Muscle layer of duodenum (tissue), 2 donors: ENCODE measurements at regions not wholly inside any gene's neighbourhood (a gene's known extent, or its start where the extent isn't known, plus 50 kb on each side); places are given as distances from the start of the nearest gene placed in this dataset.
"Not testable (repeated sequence)": the region's sequence is repeated elsewhere in the genome, so short reads cannot be mapped to it uniquely, and the experiment has no call there.

Source experiments
- H3K27ac ChIP-seq: one replicate; pipeline ENCODE4 v1.7.0; 2013; ENCODE audit warnings: mild to moderate bottlenecking, low read length
- H3K27me3 ChIP-seq: one replicate; pipeline ENCODE4 v1.7.0; 2013; ENCODE audit warnings: low read depth, mild to moderate bottlenecking, control low read depth, low read length
- H3K36me3 ChIP-seq, 2 donors: one replicate each; pipeline ENCODE4 v1.7.0; 2013; ENCODE audit warnings: low read length in 2 of 2, control low read depth in 1 of 2, mild to moderate bottlenecking in 1 of 2; ENCODE audit not compliant: insufficient read depth in 2 of 2, control insufficient read depth in 1 of 2
- H3K4me1 ChIP-seq, 2 donors: one replicate each; pipeline ENCODE4 v1.7.0; 2013; ENCODE audit warnings: low read length in 2 of 2, mild to moderate bottlenecking in 2 of 2, control low read depth in 1 of 2, moderate library complexity in 1 of 2; ENCODE audit not compliant: insufficient read depth in 2 of 2, control insufficient read depth in 1 of 2
- H3K4me3 ChIP-seq, 2 donors: one replicate each; pipeline ENCODE4 v1.7.0; 2013; ENCODE audit warnings: low read length in 2 of 2, low read depth in 1 of 2, mild to moderate bottlenecking in 1 of 2
- H3K9me3 ChIP-seq, 2 donors: one replicate each; pipeline ENCODE4 v1.7.0; 2013; ENCODE audit warnings: low read length in 2 of 2, control low read depth in 1 of 2, mild to moderate bottlenecking in 1 of 2; ENCODE audit not compliant: control insufficient read depth in 1 of 2
- donor health status: healthy.

DNA sequence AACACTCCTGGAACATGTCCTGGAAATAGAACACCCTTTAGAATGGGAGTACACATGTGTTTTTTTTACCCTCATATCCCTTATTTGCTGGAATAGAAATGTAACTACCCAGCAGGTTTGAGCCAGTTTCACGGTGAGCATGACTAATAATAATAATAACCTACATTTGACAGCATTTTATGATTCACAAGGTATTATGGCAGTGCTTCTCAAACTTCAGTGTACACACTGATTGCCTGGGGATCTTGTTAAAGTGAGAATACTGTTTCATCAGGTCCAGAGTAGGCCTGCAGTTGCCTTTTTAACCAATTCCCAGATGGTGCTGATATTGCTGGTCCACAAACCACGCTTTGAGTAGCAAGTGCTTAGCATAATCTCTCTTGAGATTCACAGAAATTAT is 63.9 kb downstream of the NFKBIZ start:
- Histone ChIP-seq H3K9me3 (no peaks in the 10 kb centered on the region), H3K27ac (no peak overlapping the region), H3K4me1 (no peaks in the 10 kb centered on the region), H3K4me3 (no peak overlapping the region), H3K27me3 (no peaks in the 10 kb centered on the region), H3K36me3 (no peaks in the 10 kb centered on the region)

DNA sequence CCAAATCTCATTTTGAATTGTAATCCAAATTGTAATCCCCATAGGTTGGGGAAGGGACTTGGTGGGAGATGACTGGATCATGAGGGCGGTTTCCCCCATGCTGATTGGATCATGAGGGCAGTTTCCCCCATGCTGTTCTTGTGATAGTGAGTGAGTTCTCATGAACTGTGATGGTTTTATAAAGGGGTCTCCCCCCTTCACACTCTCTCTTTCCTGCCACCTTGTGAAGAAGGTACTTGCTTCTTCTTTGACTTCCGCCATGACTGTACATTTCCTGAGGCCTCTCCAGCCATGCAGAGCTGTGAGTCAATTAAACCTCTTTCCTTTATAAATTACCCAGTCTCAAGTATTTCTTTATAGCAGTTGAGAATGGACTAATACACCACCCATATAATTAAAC is 68.4 kb downstream of the NFKBIZ start:
- H3K4me1 ChIP-seq, H3K36me3 ChIP-seq, H3K27me3 ChIP-seq, H3K9me3 ChIP-seq, H3K27ac ChIP-seq, H3K4me3 ChIP-seq: not testable (repeated sequence)

DNA sequence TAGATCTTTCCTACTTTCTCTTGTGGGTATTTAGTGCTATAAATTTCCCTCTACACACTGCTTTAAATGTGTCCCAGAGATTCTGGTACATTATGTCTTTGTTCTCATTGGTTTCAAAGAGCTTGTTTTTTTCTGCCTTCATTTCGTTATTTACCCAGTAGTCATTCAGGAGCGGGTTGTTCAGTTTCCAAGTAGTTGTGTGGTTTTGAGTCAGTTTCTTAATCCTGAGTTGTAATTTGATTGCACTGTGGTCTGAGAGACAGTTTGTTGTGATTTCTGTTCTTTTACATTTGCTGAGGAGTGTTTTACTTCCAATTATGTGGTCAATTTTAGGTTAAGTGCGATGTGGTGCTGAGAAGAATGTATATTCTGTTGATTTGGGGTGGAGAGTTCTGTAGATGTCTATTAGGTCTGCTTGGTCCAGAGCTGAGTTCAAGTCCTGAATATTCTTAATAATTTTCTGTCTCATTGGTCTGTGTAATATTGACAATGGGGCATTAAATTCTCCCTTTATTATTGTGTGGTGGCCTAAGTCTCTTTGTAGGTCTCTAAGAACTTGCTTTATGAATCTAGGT is 72.9 kb downstream of the NFKBIZ start:
- not testable (repeated sequence) for H3K27ac ChIP-seq, H3K36me3 ChIP-seq, H3K9me3 ChIP-seq, H3K4me1 ChIP-seq, H3K27me3 ChIP-seq, H3K4me3 ChIP-seq

DNA sequence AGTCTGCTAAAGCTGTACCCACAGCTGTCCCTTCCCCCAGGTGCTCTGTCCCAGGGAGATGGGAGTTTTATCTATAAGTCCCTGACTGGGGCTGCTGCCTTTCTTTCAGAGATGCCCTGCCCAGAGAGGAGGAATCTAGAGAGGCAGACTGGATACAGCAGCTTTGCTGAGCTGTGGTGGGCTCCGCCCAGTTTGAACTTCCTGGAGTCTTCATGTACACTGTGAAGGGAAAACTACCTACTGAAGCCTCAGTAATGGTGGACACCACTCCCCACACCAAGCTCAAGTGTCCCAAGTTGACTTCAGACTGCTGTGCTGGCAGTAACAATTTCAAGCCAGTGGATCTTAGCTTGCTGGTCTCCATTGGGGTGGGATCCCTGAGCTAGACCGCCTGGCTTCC is 75.3 kb downstream of the NFKBIZ start:
- H3K4me3 ChIP-seq, H3K36me3 ChIP-seq, H3K27ac ChIP-seq, H3K9me3 ChIP-seq, H3K4me1 ChIP-seq, H3K27me3 ChIP-seq: not testable (repeated sequence)

DNA sequence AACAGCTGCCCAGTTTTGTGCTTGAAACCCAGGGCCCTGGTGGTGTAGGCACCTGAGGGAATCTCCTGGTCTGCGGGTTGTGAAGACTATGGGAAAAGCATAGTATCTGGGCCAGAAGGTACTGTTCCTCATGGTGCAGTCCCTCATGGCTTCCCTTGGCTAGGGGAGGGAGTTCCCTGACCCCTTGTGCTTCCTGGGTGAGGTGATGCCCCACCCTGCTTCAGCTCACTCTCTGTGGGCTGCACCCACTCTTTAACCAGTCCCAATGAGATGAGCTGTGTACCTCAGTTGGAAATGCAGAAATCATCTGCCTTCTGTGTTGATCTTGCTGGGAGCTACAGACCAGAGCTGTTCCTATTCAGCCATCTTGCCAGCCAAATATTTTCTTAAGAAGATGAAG is 75.8 kb downstream of the NFKBIZ start:
- not testable (repeated sequence) for H3K36me3 ChIP-seq, H3K27me3 ChIP-seq, H3K27ac ChIP-seq, H3K4me1 ChIP-seq, H3K9me3 ChIP-seq, H3K4me3 ChIP-seq

DNA sequence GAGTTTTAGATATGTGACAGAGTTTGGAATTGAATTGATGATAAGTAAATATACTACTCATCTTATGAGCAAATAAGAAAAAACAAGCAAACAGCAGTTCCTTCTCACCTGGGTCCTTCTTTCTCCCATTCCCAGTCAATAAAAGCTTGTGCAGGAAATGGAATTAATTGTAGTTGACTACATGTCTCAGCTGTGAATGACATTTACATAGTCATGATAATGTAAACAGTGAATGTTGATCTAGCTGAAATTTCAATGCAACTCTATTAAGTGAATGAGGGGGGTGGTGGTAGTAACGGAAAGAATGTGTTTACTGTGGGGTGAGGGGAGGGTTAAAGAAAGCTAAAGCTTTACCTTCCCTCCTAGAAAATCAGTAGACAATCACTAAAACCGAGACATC is 76.2 kb downstream of the NFKBIZ start:
- no peaks in the 10 kb centered on the region for H3K4me1 ChIP-seq
- no peaks in the 10 kb centered on the region for H3K36me3 ChIP-seq
- no peaks in the 10 kb centered on the region for H3K9me3 ChIP-seq
- H3K27me3 ChIP-seq, result no peaks in the 10 kb centered on the region
- no peak overlapping the region for H3K27ac ChIP-seq
- no peak overlapping the region for H3K4me3 ChIP-seq

DNA sequence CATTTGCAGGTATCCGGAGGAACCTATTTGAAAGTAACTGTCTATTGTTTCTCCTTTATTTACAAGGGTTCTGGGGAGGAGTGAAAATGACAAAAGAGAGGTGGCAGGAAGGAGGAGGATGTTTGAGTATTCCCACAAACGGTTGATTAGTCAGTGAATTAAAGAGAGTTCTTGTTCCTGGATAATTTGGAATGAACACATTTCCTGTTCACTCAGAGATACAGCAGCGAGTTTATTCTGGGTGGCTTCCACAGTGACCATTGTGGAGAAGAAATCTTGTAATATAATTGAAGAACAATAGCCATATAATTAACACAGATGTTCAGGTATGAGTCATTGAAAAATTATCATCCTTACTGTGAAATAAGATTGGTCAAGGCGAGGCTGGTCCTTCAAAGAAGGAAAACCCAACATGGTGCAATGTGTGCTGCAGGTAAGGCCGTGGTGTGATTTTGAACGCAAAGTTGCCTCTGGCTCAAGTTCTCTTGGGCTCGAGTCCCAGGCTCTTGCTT is 77.3 kb downstream of the NFKBIZ start:
- H3K4me1 ChIP-seq, result no peaks in the 10 kb centered on the region
- H3K36me3 ChIP-seq, result no peaks in the 10 kb centered on the region
- H3K27me3 ChIP-seq, result no peaks in the 10 kb centered on the region
- no peaks in the 10 kb centered on the region for H3K9me3 ChIP-seq
- no peak overlapping the region for H3K4me3 ChIP-seq
- no peak overlapping the region for H3K27ac ChIP-seq

DNA sequence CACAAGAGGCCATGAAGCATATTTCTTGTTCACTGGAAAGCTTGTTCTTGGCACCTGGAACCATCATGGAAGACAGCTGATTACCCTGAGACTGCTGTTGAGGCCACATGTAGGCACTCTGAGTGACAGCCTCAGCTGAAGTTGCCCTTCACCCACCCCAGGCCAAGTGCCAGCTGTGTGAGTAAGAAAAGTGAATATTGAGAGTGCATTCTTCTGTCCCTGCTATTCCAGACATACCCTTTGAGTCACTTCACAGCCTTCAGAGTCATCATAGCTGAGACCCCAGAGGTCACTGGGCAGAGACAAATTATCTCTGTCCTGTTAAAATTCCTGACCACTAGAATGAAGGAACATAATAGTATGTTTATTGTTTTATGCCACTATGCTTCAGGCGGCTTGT is 79.6 kb downstream of the NFKBIZ start:
- Histone ChIP-seq H3K4me1 (no peaks in the 10 kb centered on the region), H3K36me3 (no peaks in the 10 kb centered on the region), H3K4me3 (no peak overlapping the region), H3K9me3 (no peaks in the 10 kb centered on the region), H3K27me3 (no peaks in the 10 kb centered on the region), H3K27ac (no peak overlapping the region)

DNA sequence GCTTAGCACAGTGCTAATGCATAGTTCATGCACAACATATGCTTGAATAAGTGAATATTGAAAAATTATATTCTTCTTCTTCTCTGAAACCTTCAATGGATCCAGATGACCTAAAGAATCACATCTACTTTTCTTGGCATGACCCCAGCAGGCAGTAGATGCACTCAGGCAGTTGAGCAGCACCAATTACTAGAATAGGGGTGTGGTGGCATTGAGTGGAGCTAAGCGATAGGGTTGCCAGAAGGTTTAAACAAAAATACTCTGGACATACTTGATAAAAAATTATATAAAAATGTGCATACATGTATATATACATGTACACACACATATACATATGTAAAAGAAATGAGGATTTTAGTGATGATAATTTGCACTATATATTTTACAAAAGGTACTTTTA is 81.8 kb downstream of the NFKBIZ start:
- H3K9me3 ChIP-seq, result no peaks in the 10 kb centered on the region
- H3K27me3 ChIP-seq, result no peaks in the 10 kb centered on the region
- no peak overlapping the region for H3K27ac ChIP-seq

DNA sequence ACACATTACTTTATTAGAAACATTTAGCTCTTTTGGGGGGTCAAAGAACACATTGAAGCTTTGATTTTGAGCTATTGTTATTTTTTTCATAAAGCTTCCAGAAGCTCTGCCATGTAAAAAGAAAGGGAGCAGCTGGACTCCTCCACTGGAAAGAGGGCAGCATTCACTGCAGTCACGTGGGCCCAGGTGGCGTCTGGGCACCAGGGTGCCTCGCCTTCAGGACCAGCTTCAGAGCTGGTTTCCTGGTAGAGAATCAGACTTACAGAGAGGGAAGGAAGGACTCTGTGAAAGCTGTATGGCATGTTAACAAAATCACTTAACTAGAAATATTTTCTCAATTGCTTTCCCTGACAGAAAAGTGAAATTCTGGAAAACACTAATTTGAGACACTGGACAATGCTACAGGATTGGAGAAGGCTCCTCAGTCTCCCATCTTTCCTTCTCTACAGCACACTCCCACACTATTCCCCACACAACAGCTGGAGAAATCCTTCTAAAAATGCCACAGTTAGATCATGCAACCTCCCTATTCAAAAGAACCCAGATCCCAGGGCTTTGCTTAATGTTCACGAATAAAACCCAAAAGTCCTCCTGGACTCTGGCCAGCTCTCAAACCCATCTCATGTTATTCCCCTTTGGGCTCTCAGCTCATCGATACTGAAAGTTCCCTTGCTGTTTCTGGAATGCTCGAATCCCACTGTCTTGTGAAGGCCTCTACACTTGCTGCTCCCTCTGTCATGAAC is 83.2 kb downstream of the NFKBIZ start:
- H3K27me3 ChIP-seq, result no peaks in the 10 kb centered on the region
- H3K27ac ChIP-seq, result no peak overlapping the region
- H3K36me3 ChIP-seq, result no peaks in the 10 kb centered on the region
- no peak overlapping the region for H3K4me3 ChIP-seq
- H3K9me3 ChIP-seq, result no peaks in the 10 kb centered on the region
- H3K4me1 ChIP-seq, result peaks cover 0 to 3% of the 10 kb centered on the region in 2 donors

More for the DNA sequence above, 81.8 kb downstream of the NFKBIZ start:
- H3K36me3 ChIP-seq, result no peaks in the 10 kb centered on the region
- H3K4me1 ChIP-seq, result no peaks in the 10 kb centered on the region
- H3K4me3 ChIP-seq, result no peak overlapping the region

DNA sequence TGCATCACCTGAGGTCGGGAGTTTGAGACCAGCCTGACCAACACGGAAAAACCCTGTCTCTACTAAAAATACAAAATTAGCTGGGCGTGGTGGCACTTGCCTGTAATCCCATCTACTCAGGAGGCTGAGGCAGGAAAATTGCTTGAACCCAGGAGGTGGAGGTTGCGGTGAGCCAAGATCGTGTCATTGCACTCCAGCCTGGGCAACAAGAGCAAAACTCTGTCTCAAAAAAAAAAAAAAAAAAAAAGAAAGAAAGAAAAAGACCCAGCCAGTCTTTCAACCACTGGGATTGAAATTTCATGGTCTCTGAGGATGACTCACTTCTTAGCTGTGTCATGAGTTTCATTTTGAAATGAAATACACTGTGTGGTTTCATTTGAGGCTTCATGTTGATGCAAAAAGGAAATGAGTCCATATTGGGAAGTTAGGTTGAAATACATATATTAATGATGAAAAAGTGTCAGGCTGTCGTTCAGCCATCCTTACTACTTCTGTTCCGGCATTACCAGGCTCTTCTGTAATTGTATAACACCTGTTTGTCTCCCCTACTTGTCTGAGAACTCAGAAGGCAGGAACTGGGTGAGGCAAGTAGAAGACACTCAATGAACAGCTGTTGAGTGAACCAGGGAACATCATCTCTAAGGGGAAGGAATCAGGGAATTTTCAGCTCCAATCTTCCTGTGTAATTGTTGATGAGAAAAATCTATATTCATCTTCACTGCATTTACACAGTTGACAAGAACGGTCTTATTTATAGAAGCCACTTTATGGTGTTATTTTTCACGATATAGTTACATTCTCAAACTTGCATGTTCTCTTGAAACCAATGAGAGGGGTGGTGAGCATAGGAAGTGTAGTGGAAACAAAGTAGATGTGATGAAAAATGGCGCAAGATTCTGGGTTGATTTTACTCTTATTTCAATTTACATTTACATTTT is 87.4 kb downstream of the NFKBIZ start:
- Histone ChIP-seq H3K27ac (peak overlapping the region; percentile 12), H3K27me3 (no peaks in the 10 kb centered on the region), H3K4me3 (no peak overlapping the region), H3K9me3 (no peaks in the 10 kb centered on the region), H3K36me3 (no peaks in the 10 kb centered on the region), H3K4me1 (peaks cover 0 to 17% of the 10 kb centered on the region in 2 donors)
